CD14-positive monocyte (primary cell): ENCODE measurements at regions not wholly inside any gene's neighbourhood (a gene's known extent, or its start where the extent isn't known, plus 50 kb on each side); places are given as distances from the start of the nearest gene placed in this dataset.
A peak's percentile ranks its signal among the peaks of the same experiment; 100 is the strongest.

Experiments
- DNase-seq, 3 donors: peaks; one replicate each; pipeline ENCODE4 v3.0.0-alpha.2; 2011 to 2022
- H2AFZ ChIP-seq: 2 replicates; pipeline ENCODE4 v1.6.0; 2012; ENCODE audit warnings: mild to moderate bottlenecking, low read depth, low read length, inconsistent platforms; ENCODE audit not compliant: insufficient read depth, poor library complexity, severe bottlenecking
- H3K27ac ChIP-seq, 2 donors: 1 replicate in 1 of 2; 2 replicates in 1 of 2; pipeline ENCODE4 v1.5.1; 2012 to 2013; ENCODE audit warnings: low read length in 2 of 2, control low read depth in 1 of 2, inconsistent platforms in 1 of 2, low read depth in 1 of 2, mild to moderate bottlenecking in 1 of 2
- H3K27me3 ChIP-seq, 2 donors: one replicate each; pipeline versions ENCODE4 v1.6.0 to v1.6.1; 2011 to 2013; ENCODE audit warnings: low read length in 2 of 2; ENCODE audit not compliant: control insufficient read depth in 2 of 2, insufficient read depth in 2 of 2
- H3K36me3 ChIP-seq, 2 donors: replicated peaks in 1 of 2; 1 replicate in 1 of 2; 2 replicates in 1 of 2; pipeline versions ENCODE4 v1.5.1 to v1.6.1; 2012 to 2013; ENCODE audit warnings: low read length in 2 of 2, control low read depth in 1 of 2, inconsistent platforms in 1 of 2, mild to moderate bottlenecking in 1 of 2; ENCODE audit not compliant: insufficient read depth in 2 of 2, control insufficient read depth in 1 of 2
- H3K4me1 ChIP-seq, 2 donors: 1 replicate in 1 of 2; 2 replicates in 1 of 2; pipeline versions ENCODE4 v1.5.1 to v1.6.1; 2012 to 2013; ENCODE audit warnings: low read length in 2 of 2, control low read depth in 1 of 2, inconsistent platforms in 1 of 2, mild to moderate bottlenecking in 1 of 2, moderate library complexity in 1 of 2; ENCODE audit not compliant: insufficient read depth in 2 of 2, control insufficient read depth in 1 of 2
- H3K4me2 ChIP-seq: replicated peaks from 2 replicates; pipeline ENCODE3; 2012; ENCODE audit warnings: low read length, moderate library complexity, mild to moderate bottlenecking; ENCODE audit not compliant: poor library complexity, severe bottlenecking; ENCODE audit errors: extremely low read depth
- H3K4me3 ChIP-seq, 3 experiments: fragments of 200-600 bp in 1 of 3; sonication (generic) in 1 of 3; replicated peaks in 1 of 3; 1 replicate in 2 of 3; 2 replicates in 1 of 3; pipeline ENCODE4 v1.5.1; 2011 to 2013; ENCODE audit warnings: low read length in 3 of 3, mild to moderate bottlenecking in 3 of 3, control low read depth in 2 of 3, low read depth in 2 of 3, inconsistent platforms in 1 of 3, moderate library complexity in 1 of 3
- H3K79me2 ChIP-seq: 2 replicates; pipeline ENCODE4 v1.6.0; 2012; ENCODE audit warnings: mild to moderate bottlenecking, control low read depth, inconsistent platforms, low read length, moderate library complexity; ENCODE audit not compliant: insufficient read depth
- H3K9ac ChIP-seq: 2 replicates; pipeline ENCODE4 v1.6.0; 2017; ENCODE audit warnings: low read length, mild to moderate bottlenecking; ENCODE audit not compliant: insufficient read depth, poor library complexity, severe bottlenecking
- H3K9me3 ChIP-seq, 2 donors: replicated peaks in 1 of 2; 1 replicate in 1 of 2; 2 replicates in 1 of 2; pipeline versions ENCODE4 v1.5.1 to v1.6.1; 2012 to 2013; ENCODE audit warnings: low read length in 2 of 2, control low read depth in 1 of 2; ENCODE audit not compliant: control insufficient read depth in 1 of 2, insufficient read depth in 1 of 2
- H4K20me1 ChIP-seq: 2 replicates; pipeline ENCODE4 v1.6.0; 2012; ENCODE audit warnings: mild to moderate bottlenecking, low read length, control low read depth, moderate library complexity; ENCODE audit not compliant: insufficient read depth
- H3K27ac Mint-ChIP-seq, 7 donors: one replicate each; pipeline ENCODE4 v1.8.0; 2020; ENCODE audit warnings: mild to moderate bottlenecking in 7 of 7, mixed read lengths in 7 of 7, moderate library complexity in 6 of 7, inconsistent platforms in 2 of 7
- H3K27me3 Mint-ChIP-seq, 3 donors: one replicate each; pipeline ENCODE4 v1.8.0; 2021 to 2022; ENCODE audit warnings: low read depth in 3 of 3, mild to moderate bottlenecking in 3 of 3, mixed read lengths in 3 of 3, moderate library complexity in 3 of 3, inconsistent platforms in 1 of 3
- H3K36me3 Mint-ChIP-seq, 2 donors: one replicate each; pipeline ENCODE4 v1.8.0; 2020; ENCODE audit warnings: mixed read lengths in 2 of 2, inconsistent platforms in 1 of 2, mild to moderate bottlenecking in 1 of 2
- H3K4me1 Mint-ChIP-seq: one replicate; pipeline ENCODE4 v1.8.0; 2020; ENCODE audit warnings: mild to moderate bottlenecking, mixed read lengths
- H3K4me3 Mint-ChIP-seq, 2 donors: one replicate each; pipeline ENCODE4 v1.8.0; 2020; ENCODE audit warnings: mild to moderate bottlenecking in 2 of 2, mixed read lengths in 2 of 2, moderate library complexity in 1 of 2
- H3K9me3 Mint-ChIP-seq, 7 donors: one replicate each; pipeline ENCODE4 v1.8.0; 2020 to 2022; ENCODE audit warnings: mixed read lengths in 7 of 7, mild to moderate bottlenecking in 6 of 7, moderate library complexity in 6 of 7, inconsistent platforms in 2 of 7
- WGBS: methylation state at CpG from one replicate; pipeline ENCODE4 v1.1.5; 2013; ENCODE audit warnings: missing lambda C conversion rate; ENCODE audit not compliant: insufficient coverage; 5-methylcytosine and 5-hydroxymethylcytosine counted together
- intact Hi-C, 2 donors: fragments of 100-400 bp; cut with micrococcal nuclease; formaldehyde crosslinking; loops; one replicate each; pipeline versions ENCODE4 v1.15.0 to v1.15.1; 2023
- TF ChIP-seq, protein P1 (sequence below): fragments of 200-600 bp; IDR thresholded peaks from one replicate; pipeline ENCODE4 v1.8.0; 2022; ENCODE audit warnings: antibody characterized with exemption, mild to moderate bottlenecking

- Mint-ChIP-seq H3K4me1 (peaks cover 11% of the 10 kb centered on the region), H3K36me3 (no peaks in the 10 kb centered on the region), H3K4me3 (no peak overlapping the region), H3K9me3 (peaks cover 0 to 6% (median 2%) of the 10 kb centered on the region in 7 donors), H3K27me3 (no peaks in the 10 kb centered on the region), H3K27ac (no peak overlapping the region)
- H3K79me2 ChIP-seq: no peaks in the 10 kb centered on the region
- H3K9ac ChIP-seq: no peak overlapping the region
- H3K4me3 ChIP-seq: no peak overlapping the region
- H2AFZ ChIP-seq: no peak overlapping the region
- H3K27ac ChIP-seq: no peak overlapping the region
- peaks cover 0 to 5% of the 10 kb centered on the region in 2 donors for H3K9me3 ChIP-seq
- no CpG with 5 or more reads among the region's 2 CpGs for WGBS
- H3K36me3 ChIP-seq: no peaks in the 10 kb centered on the region
- H4K20me1 ChIP-seq: no peaks in the 10 kb centered on the region
- intact Hi-C loops: no loop called here
- no peaks in the 10 kb centered on the region for H3K27me3 ChIP-seq
- H3K4me1 ChIP-seq: peaks cover 0 to 3% of the 10 kb centered on the region in 2 donors
- H3K4me2 ChIP-seq: no peak overlapping the region
- TF ChIP-seq, protein P1, sequence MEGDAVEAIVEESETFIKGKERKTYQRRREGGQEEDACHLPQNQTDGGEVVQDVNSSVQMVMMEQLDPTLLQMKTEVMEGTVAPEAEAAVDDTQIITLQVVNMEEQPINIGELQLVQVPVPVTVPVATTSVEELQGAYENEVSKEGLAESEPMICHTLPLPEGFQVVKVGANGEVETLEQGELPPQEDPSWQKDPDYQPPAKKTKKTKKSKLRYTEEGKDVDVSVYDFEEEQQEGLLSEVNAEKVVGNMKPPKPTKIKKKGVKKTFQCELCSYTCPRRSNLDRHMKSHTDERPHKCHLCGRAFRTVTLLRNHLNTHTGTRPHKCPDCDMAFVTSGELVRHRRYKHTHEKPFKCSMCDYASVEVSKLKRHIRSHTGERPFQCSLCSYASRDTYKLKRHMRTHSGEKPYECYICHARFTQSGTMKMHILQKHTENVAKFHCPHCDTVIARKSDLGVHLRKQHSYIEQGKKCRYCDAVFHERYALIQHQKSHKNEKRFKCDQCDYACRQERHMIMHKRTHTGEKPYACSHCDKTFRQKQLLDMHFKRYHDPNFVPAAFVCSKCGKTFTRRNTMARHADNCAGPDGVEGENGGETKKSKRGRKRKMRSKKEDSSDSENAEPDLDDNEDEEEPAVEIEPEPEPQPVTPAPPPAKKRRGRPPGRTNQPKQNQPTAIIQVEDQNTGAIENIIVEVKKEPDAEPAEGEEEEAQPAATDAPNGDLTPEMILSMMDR: no peak
- DNase-seq: peak in 1 of 3 donors; percentile 11
Observed at GRCh38 chr18:40208958-40209357, 1746.1 kb upstream of the PIK3C3 start.

GRCh38 chr18:40197711-40198110, 1757.3 kb upstream of the PIK3C3 start:
- H3K4me3 ChIP-seq: no peak overlapping the region
- intact Hi-C loops: no loop called here
- Mint-ChIP-seq H3K4me3 (no peak overlapping the region), H3K36me3 (no peaks in the 10 kb centered on the region), H3K27ac (no peak overlapping the region), H3K27me3 (no peaks in the 10 kb centered on the region), H3K4me1 (no peaks in the 10 kb centered on the region), H3K9me3 (peaks cover 2 to 10% (median 7%) of the 10 kb centered on the region in 7 donors)
- no peak overlapping the region for H3K9ac ChIP-seq
- WGBS: no CpG with 5 or more reads among the region's 3 CpGs
- no peaks in the 10 kb centered on the region for H4K20me1 ChIP-seq
- no peaks in the 10 kb centered on the region for H3K27me3 ChIP-seq
- H3K4me1 ChIP-seq: no peaks in the 10 kb centered on the region
- H3K4me2 ChIP-seq: no peak overlapping the region
- H3K36me3 ChIP-seq: no peaks in the 10 kb centered on the region
- no peaks in the 10 kb centered on the region for H3K9me3 ChIP-seq
- H2AFZ ChIP-seq: no peak overlapping the region
- H3K79me2 ChIP-seq: no peaks in the 10 kb centered on the region
- no peak overlapping the region for H3K27ac ChIP-seq
- TF ChIP-seq, protein P1: no peak
- no peak for DNase-seq
